HG02884 (cell line): ENCODE measurements at regions not wholly inside any gene's neighbourhood (a gene's known extent, or its start where the extent isn't known, plus 50 kb on each side); places are given as distances from the start of the nearest gene placed in this dataset.
A peak's percentile ranks its signal among the peaks of the same experiment; 100 is the strongest.
"Not testable (repeated sequence)": the region's sequence is repeated elsewhere in the genome, so short reads cannot be mapped to it uniquely, and the experiment has no call there.

Experiments
- ATAC-seq: cut with Tn5 transposase; IDR thresholded peaks from one replicate; pipeline ENCODE4 v1.9.1; 2021; ENCODE audit warnings: mild to moderate bottlenecking, moderate library complexity; ENCODE audit not compliant: unreplicated experiment

DNA sequence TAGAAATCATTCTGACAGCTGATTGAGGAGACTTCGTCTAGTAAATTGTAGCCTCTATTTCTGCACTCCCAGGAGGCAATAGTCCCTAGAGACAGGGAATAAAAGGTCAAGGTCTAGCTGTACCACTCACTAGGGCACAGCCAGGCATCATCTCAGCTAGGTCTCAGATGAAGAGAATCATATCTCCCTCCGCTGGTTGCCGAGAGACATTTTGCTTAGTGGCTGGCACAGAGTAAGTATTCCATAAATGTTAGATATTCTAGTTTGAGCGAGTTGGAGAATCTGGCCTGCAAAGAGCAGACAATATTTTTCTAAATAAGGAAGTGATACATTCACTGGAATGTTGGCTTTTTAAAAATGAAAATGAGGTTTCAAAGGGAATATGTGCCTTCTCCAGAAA is 180.4 kb upstream of the ACTBL2 start:
- ATAC-seq = no peak

- ATAC-seq = no peak
Measured at GRCh38 chr5:57659886-57660285, 177.3 kb upstream of the ACTBL2 start.

DNA sequence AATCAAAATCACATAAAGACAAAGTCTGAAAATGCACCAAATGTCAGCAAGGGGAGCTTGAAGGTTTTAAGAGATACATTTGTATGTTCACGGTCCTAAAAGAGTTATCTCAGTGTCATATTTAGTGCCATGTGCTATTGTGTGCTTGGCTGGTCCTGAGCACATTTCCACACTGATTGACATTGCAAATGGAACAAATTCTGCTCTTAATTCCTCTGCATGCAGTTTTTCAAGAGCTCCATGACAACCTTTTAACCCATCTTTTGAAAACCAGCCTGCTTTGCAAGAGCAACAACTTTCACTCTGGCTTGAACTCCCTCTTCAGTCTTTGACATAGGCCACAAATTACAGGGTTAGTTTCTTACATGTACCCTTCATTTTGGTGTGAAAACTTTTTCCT is 175.4 kb upstream of the ACTBL2 start:
- ATAC-seq = no peak

GRCh38 chr5:57655228-57655627 is 172.6 kb upstream of the ACTBL2 start:
- no peak for ATAC-seq

DNA sequence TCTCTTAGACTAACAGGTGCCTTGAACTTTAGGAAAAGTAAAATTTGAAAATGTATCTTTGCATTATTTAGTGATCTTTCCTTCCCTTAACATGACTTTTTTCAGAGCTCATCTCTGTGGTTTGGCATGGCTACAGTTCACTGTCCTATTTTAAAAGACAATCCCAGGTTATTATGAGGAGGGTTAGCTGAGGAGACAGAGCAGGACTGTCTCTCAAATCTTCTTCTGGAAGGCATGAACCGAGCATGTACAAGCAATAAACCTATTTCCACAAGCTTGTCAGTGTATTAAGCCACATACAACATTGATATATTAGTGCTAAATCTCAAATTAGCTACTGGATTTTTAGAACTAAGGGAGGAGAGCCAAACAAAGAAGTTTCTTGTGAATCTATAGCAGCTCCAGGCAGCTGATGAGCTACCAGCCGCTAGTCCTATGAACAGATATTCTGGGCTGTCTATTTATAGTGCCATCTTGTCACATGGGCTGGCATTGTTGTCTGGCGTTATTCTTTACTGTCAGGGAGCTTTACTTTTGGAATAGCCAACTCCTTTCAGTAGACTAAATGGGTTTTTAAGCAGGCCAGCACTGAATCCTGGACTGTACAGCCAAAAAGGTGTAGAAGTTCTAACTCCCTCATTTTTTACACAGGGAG is 171.2 kb upstream of the ACTBL2 start:
- ATAC-seq = no peak

DNA sequence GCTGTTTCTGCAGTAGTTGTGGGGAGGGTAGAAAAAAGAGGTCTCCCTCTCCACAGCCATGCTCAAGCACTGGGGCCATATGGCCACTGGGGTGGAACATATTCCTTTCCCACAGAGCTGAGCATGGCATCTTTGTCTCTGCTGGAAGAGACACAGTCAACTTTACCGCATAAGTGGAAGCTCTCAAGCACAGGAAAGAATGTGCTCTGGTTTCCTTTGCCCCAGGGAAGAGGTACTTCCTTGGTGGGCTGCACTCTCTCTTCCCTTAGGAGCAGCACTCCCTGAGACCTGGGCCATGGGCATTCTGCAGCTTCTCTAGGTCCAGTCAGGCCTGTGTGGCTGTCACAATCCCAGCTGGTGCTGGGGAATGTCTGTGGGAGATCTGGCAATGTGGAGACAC is 168.5 kb upstream of the ACTBL2 start:
- ATAC-seq = no peak

GRCh38 chr5:57650360-57651069 is 167.9 kb upstream of the ACTBL2 start:
- peak; percentile 97 for ATAC-seq

GRCh38 chr5:57642698-57643097 is 160.1 kb upstream of the ACTBL2 start:
- ATAC-seq = no peak

DNA sequence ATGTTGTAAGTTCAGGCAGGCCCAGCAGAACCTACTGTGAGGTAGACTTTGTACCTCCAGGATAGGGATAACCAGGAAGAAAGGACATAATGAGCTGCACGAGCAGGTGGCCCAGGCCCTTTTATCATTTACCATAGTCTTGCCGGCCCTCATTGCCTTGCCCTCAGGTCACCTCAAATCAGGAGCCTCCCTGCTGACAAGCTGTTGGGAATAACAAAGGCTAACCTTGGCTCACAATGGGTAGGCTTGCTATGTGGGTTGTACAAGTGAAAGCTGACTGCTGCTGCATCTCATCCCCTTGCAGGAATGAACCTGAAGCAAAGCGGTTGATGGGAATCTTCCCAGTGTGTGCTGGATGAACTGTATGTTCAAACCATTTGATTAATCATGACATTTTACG is 159.5 kb upstream of the ACTBL2 start:
- no peak for ATAC-seq

DNA sequence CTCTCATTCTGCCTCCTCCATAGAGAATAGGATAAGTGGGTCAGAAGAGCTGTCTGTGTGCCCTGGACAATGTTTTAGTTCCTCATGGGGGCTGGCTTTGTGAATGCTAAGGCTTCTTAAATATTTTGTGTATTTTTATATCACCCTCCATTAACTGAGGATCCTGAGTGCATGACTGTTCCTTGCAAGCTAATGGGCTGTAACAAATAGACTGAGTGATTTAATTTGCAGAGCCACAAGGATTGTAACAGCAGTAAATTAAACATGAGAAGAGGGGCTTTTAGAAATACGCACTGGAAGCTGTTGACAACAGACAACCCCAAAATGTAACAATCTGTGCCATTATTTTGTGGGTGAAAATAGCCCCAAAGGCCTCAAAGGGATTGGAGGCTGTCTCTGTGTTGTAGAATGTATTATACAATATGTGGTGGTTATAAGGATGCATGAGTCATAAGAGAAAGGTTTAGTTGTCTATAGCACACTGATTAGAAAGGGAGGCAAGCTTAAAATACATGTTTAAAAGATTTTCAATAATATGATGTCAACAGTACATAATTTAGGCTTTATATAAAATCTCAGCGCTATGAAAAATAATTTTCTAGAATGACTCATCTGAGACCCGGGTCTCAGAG is 152.7 kb upstream of the ACTBL2 start:
- no peak for ATAC-seq

- no peak for ATAC-seq
Measured at GRCh38 chr5:57632937-57633336, 150.3 kb upstream of the ACTBL2 start.

- ATAC-seq = not testable (repeated sequence)
Measured at GRCh38 chr5:57631139-57631538, 148.5 kb upstream of the ACTBL2 start.

GRCh38 chr5:57627661-57628060 is 145.1 kb upstream of the ACTBL2 start:
- no peak for ATAC-seq

- no peak for ATAC-seq
Measured at GRCh38 chr5:57626703-57627102, 144.1 kb upstream of the ACTBL2 start.

- no peak for ATAC-seq
Measured at GRCh38 chr5:57621624-57622023, 139.0 kb upstream of the ACTBL2 start.

DNA sequence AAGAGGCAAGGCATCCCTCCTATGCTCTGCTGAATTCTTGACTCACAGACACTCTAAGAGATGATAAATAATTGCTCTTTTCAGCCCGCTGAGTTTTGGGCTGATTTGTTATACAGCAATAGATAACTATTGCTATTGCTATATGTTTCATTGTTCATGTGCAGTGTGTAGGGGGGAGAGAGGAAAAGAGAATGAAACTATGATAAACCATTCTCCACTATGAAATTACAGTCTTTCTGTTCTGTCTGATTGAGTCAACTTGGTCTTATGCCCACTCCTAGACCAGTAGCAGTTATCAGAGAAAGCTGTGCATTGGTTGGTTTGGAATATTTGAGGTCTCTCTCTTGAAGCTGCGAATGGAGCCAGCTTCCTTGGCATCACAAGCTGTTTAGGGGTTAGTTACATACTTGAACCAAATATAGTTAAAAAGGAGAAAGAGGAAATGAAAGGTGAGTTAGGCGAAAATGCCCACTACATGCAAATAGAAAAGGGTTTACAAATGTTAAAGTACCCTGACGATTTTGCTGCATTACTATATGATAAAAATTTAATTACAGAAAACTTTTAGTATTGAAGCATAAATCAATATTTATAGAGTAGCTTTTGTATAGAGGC is 136.3 kb upstream of the ACTBL2 start:
- ATAC-seq = no peak

DNA sequence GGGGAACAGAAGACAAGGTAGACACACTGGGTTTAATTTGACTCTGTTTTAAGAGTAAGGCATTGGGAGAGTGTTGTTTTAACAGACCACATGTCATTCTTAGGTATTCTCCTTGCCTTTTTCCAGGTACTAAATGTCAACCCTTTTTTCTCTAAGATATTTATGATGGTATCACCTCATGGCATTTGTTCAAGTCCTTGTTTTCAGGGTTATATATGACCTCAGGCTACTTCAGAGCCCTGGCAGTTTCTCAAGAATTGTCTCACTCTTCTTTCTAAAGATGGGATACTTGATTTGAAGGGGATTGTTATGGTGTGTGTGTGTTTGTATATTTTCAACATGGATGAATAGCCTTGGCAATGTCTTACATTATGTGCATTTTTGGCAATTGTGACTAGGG is 131.1 kb upstream of the ACTBL2 start:
- ATAC-seq = no peak

DNA sequence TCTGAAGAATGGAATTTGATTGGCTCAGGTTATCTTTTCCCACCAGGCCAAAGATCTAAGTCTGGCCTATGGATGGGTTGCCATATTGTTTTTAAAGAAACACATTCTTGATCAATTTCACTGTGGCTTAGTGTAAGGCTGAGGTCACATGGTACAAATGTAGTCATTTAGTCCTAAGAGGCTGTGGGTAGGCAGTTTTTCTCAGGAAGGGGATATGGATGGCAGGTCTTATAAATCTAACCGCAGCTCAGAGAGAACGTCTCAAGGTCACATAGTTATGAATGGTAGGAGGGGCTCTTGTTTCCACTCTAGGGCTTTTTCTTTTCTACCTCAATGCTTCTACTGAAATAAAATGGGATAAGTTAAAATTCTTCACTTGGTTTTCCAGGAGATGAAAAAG is 128.6 kb upstream of the ACTBL2 start:
- ATAC-seq = no peak

DNA sequence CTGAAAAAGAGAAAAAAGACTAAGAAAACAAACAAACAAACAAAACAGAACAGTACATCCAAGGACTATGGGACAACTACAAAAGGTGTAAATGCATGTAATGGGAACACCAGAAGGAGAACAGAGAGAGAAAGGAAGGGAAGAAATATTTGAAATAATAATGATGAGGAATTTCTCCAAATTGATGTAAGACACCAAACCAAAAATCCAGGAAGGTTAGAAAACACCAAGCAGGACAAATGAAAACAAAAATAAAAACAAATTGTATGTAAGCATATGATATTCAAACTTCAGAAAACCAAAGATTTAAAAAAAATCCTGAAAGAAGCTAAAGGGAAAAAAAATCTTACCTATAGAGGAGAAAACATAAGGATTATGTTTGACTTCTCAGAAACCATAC is 125.9 kb upstream of the ACTBL2 start:
- no peak for ATAC-seq

DNA sequence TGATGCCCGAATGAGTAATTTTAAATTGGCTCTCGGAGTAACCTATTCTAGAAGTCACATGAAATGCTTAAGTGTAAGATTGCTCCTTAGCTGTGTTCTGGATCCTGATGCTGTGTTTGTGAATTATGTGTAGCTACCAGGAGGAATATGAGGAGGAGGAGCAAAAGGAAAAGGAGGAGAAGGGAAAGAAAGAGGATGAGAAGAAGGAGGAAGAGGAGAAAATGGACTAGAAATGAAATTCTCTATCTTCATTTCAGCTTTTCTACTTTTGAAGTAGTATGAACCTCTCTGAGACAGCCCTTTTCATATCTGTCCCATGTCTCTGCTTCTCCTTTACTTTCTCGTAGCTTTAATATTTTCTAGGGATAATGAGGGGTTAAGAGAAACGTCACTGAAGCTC is 119.4 kb upstream of the ACTBL2 start:
- ATAC-seq = no peak

DNA sequence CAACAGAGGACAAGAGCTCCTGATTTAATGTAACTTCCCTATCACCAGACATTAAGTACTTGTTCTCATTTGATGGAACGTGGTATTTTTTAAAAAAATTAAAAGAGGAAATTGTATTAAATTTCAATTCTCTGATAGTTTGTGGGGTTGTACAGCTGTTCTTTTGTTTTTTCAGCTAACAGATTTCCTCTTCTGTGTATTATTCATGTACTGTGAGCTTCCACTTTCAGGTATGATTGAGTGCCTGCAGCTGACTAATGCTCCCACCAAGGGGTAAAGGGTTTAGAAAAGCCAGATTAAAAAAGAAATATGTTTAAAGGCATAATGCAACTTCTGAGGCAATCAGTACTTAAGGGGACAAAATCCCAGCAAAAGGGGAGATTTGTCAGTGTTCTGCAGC is 117.7 kb upstream of the ACTBL2 start:
- no peak for ATAC-seq

- ATAC-seq = no peak
Measured at GRCh38 chr5:57598756-57599155, 116.1 kb upstream of the ACTBL2 start.
